Activated CD8-positive, alpha-beta memory T cell treated with anti-CD3 and anti-CD28 coated beads for 36 hours (primary cell): ENCODE measurements at regions not wholly inside any gene's neighbourhood (a gene's known extent, or its start where the extent isn't known, plus 50 kb on each side); places are given as distances from the start of the nearest gene placed in this dataset.

Experiments
- CTCF ChIA-PET: fragments of 350-600 bp; sonication (Branson Sonifier 250); formaldehyde crosslinking; loops from one replicate; lab custom pipeline; 2021; ENCODE audit warnings: antibody characterized with exemption; lab: Charles Lee
- POLR2A ChIA-PET: fragments of 350-600 bp; sonication (Branson Sonifier 250); formaldehyde crosslinking; loops from one replicate; lab custom pipeline; 2021; ENCODE audit warnings: antibody characterized with exemption; lab: Charles Lee

DNA sequence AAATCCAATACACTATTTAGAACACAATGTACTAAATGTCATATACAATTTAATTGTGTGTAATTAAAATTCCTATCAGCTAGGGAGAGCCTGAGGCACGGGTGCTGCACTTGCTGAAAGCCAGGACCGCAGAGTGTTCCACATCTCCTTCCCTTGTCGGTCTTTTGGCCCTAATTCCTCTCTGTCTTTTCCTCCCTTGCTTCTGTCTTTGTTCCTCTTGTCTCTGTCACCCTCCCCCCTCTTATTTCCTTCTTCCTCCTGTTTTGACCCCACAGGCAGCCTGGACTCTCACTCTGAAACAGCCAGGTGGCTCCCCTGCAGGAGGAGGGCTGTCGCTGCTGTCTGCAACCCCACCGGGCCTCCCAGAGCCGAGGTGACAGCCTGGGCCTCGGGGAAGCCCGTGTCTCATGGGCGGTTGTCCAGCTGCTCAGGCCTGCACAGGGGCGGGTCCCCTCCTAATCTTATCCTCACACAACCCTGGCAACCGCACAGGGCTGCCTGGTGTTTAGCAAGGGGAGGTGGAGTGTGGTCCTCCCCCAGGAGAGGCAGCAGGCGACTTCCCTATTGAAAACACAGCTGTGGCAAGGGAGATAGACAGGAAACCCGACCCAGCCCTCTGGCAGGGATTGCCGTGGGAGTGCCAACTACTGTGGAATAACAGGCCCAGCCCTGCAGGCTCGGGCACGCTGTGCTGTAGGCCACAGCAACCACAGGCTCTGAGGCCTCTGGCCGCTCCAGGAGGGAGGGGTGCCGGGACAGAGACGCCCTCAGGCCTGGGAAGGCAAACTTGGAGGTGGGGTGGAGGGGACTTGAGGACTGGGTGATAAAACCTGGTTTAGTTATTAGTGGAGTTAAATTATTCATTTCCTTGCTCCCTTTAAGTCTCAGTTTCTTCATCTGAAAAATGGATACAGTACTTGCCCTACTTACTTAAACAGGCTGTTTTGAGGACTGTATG lies 68.8 kb upstream of the WDR26 start:
- ChIA-PET CTCF (interaction anchor here (2.4 kb wide), 1 partner anchor 10 kb away, joined by 13 read pairs; no protein-coding TSS in a partner anchor), POLR2A (interaction anchor here (0.6 kb wide), 1 partner anchor 48 kb away, joined by 3 read pairs; no protein-coding TSS in a partner anchor)

DNA sequence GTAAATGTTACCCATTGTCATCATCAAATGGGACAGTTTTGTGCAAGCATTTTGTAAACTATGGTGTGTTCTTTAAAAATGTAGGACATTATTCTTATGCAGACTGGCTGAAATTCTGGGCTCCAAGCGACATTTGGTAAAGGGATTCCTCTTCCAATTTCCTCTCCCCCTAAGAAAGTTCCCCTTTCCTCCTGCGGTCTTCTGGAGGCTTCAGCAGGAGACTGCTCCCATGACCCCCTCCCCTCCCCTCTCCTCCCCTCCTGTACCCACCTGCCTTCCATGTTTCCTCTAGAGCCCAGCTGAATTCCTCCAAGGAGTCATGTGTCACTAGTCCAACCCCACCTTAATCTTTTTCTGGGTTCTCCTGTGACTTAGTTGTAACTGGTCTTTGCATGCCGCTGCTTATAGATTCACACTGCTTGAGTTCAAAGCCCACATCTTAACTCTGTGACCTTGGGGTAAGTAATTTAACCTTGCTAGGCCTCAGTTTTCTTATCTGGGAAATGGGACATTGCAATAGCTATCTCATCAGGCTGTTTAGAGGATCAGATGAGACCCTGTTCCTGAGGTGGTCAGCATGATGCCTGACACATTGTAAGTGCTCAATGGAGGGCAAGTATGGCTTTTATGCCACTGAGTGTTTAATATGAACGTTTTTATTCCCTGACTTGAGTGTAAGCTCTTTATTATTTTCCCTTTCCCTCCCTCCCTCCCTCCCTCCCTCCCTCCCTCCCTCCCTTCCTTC lies 69.9 kb upstream of the WDR26 start:
- ChIA-PET CTCF (interaction anchor here (2.4 kb wide), 1 partner anchor 9 kb away, joined by 13 read pairs; no protein-coding TSS in a partner anchor), POLR2A (no interaction called here)

DNA sequence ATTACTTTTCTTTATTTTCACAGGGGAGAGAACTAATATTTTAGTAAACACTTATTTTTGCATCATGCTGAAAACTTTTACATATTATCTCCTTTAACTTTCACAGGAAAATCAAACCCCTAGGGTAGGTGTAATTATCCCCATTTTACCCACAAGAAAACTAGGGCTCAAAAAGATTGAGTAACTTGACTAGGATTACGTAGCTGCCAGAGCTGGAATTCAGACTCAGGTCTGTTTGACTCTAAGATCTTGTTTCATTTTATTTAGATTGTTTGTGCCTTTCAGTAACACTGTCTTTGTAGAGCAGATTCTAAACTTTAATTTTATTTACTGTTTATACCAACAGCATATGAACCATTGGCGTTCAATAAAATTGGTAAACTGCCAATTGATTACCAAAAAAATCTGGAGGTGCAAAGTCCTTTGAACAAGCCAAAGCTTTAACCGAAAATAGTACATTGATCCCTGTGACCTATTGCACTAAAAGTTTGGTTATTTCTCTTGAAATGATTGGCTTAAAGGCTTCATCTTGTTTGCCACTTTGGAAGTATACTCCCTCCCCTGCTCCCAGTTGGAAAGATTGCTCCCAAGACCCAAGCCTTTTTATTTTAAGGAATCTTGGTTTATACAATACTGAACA lies 71.0 kb upstream of the WDR26 start:
- CTCF ChIA-PET = no interaction called here
- POLR2A ChIA-PET = no interaction called here

DNA sequence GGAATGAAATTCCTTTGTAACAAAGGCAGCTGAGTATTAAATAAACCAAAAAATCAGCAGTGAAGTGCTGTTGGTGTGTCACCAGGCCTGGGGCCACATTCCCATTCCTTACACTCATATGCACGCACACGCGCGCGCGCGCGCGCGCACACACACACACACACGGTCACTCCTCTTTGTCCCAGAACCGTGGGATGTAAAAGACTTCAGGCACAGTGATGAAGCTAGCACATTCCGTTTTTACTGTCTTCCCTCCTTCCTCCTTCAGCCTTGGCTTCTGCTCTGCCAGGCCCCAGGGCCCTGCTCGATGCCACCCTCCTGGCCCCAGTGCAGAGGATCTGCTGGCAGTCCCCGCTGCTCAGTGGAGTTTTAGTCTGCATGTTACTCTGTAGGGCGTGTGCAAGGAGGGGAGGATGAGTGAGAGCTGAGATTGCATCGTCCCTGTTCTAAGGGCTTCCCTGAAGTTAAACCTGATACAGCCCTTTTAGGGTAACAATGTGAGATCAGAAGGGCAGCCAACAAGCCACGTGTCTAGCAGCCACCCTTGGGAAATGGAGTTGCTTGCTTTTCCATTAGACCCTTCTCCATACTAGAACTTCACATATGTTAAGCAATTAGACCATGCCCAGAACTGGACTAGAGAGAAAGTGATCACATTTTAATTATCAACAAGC lies 71.7 kb upstream of the WDR26 start:
- ChIA-PET CTCF (no interaction called here), POLR2A (no interaction called here)

DNA sequence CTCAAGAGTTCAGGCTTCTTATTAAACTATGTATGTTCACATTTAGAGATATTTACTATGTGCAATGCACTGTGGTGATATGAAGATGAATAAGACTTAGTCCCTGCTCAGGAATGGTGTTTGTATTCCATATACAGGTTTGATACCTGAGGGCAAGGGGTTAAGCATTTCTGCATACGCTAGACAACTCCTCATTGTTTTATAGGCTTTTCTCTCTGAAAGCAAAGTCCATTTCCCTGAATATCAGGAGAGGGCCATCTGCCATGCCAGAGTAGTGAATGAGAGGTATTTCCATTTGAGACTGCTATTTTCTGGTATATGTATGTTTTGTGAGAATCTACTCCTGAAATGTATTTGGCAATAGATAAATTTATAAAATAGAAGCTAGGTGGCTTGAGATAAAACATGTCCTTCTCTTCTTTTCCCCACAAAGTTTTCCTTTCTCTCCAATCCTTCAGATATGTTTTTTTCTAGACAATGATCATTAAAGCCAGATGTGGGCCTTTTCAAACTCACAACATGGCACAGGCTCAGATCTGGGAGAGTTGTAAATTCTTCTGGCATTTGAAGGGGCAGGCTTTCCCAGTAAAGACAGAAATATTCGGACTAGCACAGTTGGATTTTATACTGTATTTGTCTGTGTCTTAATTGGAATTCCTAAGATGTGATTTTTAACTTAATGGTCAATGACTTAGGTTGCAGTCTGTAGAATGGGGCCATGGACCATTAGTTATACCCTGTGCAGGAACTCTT lies 73.3 kb upstream of the WDR26 start:
- ChIA-PET CTCF (interaction anchor here (0.7 to 1.0 kb wide), 2 partner anchors 9 to 145 kb away, joined by 3 read pairs; no protein-coding TSS in a partner anchor), POLR2A (no interaction called here)

DNA sequence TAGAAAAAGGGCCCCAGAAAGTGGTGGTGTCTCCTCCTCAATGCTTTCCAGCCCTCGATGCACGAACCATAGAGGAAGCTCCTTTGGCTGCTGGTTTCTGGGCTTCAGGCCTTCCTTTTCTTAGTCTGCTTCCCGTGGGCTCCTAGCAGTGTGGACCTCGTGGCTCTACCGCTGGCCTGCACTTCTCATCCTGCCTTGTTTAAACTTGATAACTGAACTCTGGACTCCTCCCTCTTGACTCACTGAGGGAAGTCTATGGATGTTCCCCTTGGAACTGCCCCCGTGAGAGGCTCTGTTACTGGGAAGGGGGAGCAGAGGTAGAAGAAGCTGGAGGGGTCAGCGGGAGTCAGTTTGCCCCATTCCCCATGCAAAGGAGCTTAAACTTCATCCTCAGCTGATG lies 75.3 kb upstream of the WDR26 start:
- POLR2A ChIA-PET = interaction anchor here (0.7 kb wide), 1 partner anchor 1948 kb away, joined by 5 read pairs; no protein-coding TSS in a partner anchor
- CTCF ChIA-PET = no interaction called here

DNA sequence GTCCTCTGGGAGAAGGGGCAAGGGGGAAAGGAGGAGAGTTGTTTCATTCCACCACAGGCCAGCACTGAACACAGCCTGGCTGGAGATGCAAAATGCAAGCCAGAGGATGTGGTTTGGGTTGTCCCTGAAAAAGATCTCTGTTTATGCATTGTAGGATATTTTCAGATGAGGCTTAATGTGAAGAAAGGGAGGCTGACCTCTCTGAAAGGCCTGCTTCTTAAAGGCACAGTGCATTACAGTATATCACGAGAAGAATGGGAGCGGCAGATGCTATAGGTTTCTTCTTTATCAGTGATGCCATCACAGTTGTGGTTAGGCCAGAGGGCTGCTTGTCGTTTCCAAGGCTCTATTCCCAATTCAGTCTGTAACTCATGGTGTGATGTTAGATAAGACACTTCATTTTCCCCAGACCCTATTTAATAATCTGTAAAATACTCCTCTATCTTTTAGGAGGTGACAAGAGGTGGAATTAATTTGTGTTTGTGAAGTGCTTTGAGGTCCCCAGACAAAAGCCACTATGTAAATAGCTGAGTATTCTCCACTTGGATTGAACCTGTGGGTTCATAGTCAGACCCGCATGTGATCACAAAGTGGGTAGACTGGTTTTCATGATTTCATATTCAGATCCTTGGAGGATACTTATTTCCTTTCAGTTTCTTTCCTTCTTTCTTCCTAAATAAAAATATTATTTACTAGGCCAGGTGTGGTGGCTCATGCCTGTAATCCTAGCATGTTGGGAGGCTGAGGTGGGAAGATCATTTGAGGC lies 76.5 kb upstream of the WDR26 start:
- ChIA-PET CTCF (no interaction called here), POLR2A (no interaction called here)

DNA sequence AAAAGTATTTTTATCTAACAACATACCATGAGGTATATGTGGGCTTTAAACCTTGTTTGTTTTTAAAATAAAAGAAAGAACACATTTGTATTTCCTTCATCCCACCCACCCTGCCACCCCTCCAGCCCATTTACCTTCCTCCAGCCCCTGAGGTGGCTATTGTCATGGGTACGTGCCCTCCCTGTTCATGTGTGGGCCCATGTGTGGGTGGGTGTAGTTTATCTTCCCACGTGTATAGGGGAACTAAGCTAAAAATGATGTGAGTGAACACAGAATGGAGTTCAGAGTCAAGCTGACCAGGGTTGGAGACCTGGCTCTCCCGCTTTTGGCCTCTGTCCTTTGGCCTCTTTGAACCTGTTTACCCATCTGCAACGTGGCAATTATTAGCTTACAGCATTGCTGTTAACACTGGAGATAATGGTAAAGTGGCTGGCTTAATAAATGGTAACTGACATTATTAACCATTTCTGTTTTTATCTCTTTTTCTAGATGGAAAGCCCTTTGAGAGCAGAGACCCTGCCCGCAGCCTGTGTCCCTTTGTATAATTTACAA lies 78.1 kb upstream of the WDR26 start:
- ChIA-PET CTCF (interaction anchor here (0.8 to 3.2 kb wide), 13 partner anchors 9 to 410 kb away, joined by 3 to 23 read pairs (median 4); partner anchors contain the start of gene CNIH3), POLR2A (no interaction called here)

DNA sequence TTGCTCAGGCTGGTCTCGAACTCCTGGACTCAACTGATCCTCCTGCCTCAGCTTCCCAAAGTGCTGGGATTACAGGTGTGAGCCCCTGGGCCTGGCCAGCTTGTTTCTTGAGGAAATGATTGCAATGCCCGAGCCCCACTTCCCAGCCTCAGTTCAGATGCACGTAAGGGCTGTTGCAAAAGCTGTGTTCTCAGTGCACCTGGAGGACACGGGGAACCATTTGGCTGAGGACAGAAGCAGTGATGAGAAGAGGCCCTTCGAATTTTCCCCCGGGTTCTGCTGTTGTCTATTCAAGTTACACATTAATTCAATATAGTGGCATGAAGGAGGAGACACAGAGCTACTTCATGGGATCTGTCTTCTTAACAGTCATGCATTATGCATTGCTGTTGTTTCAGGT lies 78.8 kb upstream of the WDR26 start:
- POLR2A ChIA-PET = no interaction called here
- CTCF ChIA-PET = interaction anchor here (0.8 to 3.2 kb wide), 13 partner anchors 10 to 409 kb away, joined by 3 to 23 read pairs (median 4); partner anchors contain the start of gene CNIH3

DNA sequence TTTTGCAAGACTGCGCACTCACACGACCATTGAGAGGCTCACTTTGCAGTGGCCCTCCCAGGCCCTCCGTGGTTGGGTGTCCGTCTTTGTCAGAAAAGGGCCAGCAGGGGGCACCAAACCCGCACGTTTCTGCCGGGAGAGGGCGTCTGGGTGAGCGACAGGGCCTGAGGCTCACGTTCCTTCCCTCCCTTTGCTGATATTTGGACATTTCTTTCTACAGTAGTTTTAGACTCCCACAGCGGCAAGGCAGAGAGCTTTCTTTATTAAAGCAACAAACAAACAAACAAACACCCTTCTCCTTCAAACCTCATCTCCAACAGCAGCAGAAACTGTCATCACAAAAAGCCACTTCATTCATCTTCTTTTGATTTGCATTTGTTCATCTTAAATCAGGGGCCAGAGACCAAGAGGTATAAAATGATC lies 79.2 kb upstream of the WDR26 start:
- ChIA-PET CTCF (interaction anchor here (0.6 to 3.2 kb wide), 13 partner anchors 10 to 1584 kb away, joined by 3 to 23 read pairs (median 4); partner anchors contain the start of gene CNIH3), POLR2A (no interaction called here)

DNA sequence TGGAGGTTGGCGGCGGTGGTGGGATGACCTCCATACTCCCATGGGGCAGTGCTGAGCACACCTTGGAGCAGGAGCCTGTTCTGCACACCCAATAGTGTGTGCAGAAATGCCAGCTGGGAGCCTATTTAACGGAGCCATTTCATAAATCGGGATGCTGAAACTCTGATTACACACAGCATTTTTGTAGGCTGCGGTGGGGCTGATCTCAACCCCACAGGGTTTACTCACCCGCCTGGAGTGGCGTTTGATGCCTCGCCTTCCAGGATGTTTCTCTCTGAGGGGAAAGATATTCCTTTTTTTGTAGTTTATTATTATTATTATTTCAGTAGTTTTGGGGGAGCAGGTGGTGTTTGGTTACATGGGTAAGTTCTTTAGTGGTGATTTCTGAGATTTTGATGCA lies 82.6 kb upstream of the WDR26 start:
- ChIA-PET POLR2A (no interaction called here), CTCF (interaction anchor here (1.0 to 2.7 kb wide), 2 partner anchors 8 to 334 kb away, joined by 3 to 10 read pairs; no protein-coding TSS in a partner anchor)

DNA sequence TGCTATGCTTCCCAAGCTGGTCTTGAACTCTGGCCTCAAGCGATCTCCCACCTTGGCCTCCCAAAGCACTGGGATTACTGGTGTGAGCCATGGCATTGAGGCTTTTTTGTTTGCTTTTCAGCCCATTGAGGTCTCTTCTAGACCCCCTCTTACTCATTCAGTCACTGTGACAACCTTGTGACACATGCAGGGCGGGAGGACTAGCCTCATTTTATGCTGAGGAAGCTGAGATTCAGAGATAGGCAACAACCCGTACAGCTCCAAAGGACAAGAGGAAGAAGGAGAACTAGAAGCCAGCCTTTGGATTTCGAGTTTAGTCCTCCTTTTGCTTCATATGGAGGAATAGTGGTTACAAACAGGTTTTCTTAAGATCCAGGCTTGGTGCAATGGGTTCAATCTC lies 83.9 kb upstream of the WDR26 start:
- CTCF ChIA-PET = interaction anchor here (1.6 kb wide), 1 partner anchor 126 kb away, joined by 4 read pairs; no protein-coding TSS in a partner anchor
- POLR2A ChIA-PET = no interaction called here

DNA sequence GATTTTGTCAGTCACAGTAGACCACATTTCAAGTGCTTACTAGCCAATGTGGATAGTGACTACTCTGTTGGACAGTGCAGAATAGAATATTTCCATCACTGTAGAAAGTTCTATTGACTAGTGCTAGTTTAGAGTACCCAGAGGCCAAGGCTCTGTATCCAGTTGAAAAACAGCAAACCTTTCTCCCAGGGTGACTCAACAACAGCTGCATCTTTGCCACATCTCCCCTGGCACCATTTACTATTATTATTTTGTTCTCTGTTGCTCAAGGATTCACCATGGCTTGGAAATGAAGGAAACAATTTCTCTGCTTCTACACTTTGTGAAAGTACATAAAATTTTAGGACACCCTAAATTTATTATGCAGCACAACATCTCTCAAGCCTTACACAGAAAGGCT lies 85.3 kb upstream of the WDR26 start:
- CTCF ChIA-PET = no interaction called here
- POLR2A ChIA-PET = no interaction called here

DNA sequence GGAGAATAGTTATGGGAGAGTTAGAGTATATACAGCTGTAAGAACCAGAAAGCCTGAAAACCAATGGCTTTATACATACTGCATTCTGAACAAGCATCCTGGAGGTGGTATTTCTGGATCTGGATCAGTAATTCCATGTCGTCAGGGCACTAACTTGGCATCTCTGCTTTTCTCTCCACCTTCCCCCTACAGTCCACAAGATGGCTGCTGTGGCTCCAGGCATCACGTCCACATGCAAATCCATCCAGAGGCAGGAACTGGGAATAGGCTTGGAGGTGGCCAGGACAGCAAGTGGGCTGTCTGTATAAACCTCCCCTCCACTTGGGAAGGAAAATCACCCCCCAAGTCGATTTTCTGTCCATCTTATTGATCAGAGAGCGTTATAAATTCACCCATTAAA lies 86.2 kb upstream of the WDR26 start:
- POLR2A ChIA-PET = no interaction called here
- CTCF ChIA-PET = no interaction called here

DNA sequence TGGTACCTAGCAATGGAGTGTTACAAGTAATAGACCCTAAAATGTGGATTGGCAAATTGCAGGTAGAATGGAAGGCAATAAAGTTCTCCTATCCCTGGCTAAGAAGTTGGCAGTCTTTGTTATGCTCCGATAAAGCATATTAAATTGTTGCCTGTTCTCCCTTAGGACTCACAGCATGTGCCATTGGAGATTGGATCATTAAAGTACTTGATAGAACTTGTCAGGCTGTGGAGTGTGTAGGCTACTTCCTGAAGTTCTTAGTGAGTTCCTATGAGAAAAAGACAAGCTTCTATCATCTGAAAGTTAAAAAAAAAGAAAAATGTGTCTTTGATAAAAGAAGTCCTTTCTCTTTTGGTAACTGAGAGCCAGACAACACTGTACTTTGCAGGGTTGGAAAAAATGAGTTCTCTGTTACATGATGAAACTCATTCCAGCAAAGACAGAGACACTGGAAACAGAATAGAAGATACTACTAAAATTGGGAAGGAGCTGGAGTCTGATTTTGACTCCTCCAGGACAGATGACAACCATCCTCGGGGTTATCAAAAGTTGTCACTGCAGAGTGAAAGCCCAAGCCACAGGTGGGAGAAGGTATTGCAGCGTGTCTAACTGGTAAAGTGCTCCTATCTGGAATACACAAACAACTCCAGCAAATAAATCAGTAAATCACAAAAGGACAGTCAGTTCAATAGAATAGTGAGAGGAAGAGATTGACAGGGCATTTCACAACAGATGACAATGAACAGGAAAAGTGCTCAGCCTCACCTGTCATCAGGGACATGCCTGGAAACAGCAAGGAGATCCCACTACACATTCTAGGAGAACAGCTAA lies 87.5 kb upstream of the WDR26 start:
- CTCF ChIA-PET = no interaction called here
- POLR2A ChIA-PET = no interaction called here

DNA sequence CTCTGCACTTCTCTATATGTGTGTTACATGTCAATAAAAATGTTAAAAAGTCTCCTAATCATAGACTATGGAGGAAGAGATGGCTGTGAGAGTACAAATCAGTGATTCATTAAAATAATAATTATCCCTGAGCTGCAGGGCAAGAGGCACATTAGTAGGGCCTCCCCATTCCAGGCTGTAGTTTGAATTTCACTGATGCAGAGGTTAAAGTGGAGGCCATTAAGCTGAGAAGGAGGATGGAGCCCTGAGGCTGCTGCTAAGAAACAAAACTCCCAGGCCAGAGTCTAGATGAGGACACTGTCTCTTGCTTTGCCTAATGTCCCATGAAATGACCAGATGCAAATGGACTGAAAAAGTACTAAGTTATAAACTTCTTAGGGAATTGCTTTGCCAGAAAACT lies 89.1 kb upstream of the WDR26 start:
- ChIA-PET CTCF (no interaction called here), POLR2A (no interaction called here)
